Neural crest cell (in vitro differentiated cells): ENCODE measurements at regions not wholly inside any gene's neighbourhood (a gene's known extent, or its start where the extent isn't known, plus 50 kb on each side); places are given as distances from the start of the nearest gene placed in this dataset.
"Not testable (repeated sequence)": the region's sequence is repeated elsewhere in the genome, so short reads cannot be mapped to it uniquely, and the experiment has no call there.

Experiments
- DNase-seq: peaks from one replicate; pipeline ENCODE4 v3.0.0; 2021; ENCODE audit warnings: low read depth, mixed read lengths, low spot score
- H3K27ac Mint-ChIP-seq: one replicate; pipeline ENCODE4 v1.8.0; 2021; ENCODE audit warnings: mild to moderate bottlenecking, mixed read lengths; ENCODE audit not compliant: unreplicated experiment
- H3K27me3 Mint-ChIP-seq: 2 replicates; pipeline ENCODE4 v1.8.0; 2021; ENCODE audit warnings: low read depth, mild to moderate bottlenecking, mixed read lengths
- H3K36me3 Mint-ChIP-seq: 2 replicates; pipeline ENCODE4 v1.8.0; 2021; ENCODE audit warnings: low read depth, mild to moderate bottlenecking, mixed read lengths
- H3K4me1 Mint-ChIP-seq: 2 replicates; pipeline ENCODE4 v1.8.0; 2021; ENCODE audit warnings: mixed read lengths
- H3K4me3 Mint-ChIP-seq: one replicate; pipeline ENCODE4 v1.8.0; 2021; ENCODE audit warnings: mild to moderate bottlenecking, mixed read lengths
- H3K9me3 Mint-ChIP-seq: 2 replicates; pipeline ENCODE4 v1.8.0; 2021; ENCODE audit warnings: mixed read lengths
- TF ChIP-seq, protein P1 (sequence below): fragments of 200-600 bp; sonication (generic); conservative IDR thresholded peaks from 2 replicates; pipeline ENCODE4 v1.5.0; 2021; ENCODE audit warnings: antibody characterized with exemption, mild to moderate bottlenecking

DNA sequence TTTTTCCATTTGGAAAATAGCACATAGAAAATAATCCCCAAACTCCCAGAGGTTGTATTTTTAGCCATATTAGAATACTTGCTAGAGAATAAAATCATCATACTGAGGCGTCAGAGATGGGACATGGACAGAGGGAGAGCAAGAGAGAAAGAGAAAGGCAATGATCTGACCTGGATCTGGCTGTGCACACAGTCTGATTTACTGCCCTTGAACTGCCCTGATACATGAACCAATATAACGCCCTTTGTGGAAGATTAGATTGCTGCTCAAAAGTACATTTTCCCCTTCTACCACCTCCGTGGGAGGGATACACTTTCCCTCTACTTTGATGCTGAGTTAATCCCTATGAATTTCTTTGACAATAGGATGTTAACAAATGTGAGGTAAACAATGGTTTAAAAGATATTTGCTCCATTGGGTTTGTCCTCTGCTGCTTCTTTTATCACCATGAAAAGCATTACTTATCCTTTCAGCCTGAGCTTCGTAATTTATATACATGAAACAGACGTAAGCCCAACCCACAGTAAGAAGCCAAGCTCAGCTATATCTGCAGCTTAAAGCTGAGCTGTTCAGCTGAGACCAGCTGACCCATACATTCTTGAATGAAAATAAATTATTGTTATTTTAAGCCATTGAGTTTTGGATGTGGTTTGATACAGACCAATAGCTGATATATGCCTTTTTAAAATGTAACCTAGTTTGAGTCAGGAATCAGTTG is 1664.6 kb upstream of the CELF4 start:
- H3K4me3 Mint-ChIP-seq = no peak overlapping the region
- TF ChIP-seq, protein P1, sequence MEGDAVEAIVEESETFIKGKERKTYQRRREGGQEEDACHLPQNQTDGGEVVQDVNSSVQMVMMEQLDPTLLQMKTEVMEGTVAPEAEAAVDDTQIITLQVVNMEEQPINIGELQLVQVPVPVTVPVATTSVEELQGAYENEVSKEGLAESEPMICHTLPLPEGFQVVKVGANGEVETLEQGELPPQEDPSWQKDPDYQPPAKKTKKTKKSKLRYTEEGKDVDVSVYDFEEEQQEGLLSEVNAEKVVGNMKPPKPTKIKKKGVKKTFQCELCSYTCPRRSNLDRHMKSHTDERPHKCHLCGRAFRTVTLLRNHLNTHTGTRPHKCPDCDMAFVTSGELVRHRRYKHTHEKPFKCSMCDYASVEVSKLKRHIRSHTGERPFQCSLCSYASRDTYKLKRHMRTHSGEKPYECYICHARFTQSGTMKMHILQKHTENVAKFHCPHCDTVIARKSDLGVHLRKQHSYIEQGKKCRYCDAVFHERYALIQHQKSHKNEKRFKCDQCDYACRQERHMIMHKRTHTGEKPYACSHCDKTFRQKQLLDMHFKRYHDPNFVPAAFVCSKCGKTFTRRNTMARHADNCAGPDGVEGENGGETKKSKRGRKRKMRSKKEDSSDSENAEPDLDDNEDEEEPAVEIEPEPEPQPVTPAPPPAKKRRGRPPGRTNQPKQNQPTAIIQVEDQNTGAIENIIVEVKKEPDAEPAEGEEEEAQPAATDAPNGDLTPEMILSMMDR = no peak
- peaks cover 14% of the 10 kb centered on the region for H3K36me3 Mint-ChIP-seq
- H3K27me3 Mint-ChIP-seq = no peaks in the 10 kb centered on the region
- DNase-seq = no peak
- H3K27ac Mint-ChIP-seq = no peak overlapping the region
- H3K9me3 Mint-ChIP-seq = peaks cover 13% of the 10 kb centered on the region
- peaks cover 9% of the 10 kb centered on the region for H3K4me1 Mint-ChIP-seq

DNA sequence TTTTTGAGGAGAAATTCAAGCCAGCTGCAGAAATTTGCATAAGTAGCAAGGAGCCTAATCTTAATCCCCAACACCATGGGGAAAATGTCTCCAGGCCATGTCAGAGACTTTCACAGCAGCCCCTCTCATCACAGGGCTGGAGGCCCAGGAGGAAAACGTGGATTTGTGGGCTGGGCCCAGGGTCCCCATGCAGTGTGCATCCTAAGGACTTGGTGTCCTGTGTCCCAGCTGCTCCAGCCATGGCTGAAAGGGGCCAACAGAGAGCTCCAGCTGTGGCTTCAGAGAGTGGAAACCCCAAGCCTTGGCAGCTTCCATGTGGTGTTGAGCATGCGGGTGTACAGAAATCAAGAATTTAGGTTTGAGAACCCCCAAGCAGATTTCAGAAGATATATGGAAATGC is 1662.2 kb upstream of the CELF4 start:
- peaks cover 11% of the 10 kb centered on the region for H3K4me1 Mint-ChIP-seq

DNA sequence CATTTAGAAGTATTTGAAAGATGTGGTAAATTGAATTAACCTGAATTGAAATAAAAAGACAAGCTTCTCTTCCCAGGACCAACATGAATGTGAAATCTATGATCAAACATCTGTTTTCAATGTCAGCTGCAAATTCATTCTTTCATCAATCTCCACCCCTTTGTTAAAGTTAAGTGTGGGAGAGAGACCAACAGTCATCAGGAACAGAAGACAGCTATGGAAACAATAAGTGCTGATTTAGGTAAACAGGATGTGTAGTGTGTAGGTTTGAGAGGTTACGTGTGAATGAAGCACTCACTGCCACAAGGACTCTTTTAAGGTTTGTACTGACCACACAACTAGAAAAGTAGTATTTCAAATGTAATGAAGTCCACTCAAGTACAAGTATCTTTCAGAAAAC is 1659.8 kb upstream of the CELF4 start:
- Mint-ChIP-seq H3K9me3 (peaks cover 6% of the 10 kb centered on the region), H3K4me3 (no peak overlapping the region), H3K36me3 (peaks cover 10% of the 10 kb centered on the region), H3K27me3 (no peaks in the 10 kb centered on the region), H3K4me1 (peaks cover 6% of the 10 kb centered on the region), H3K27ac (no peak overlapping the region)
- TF ChIP-seq, protein P1 = no peak
- DNase-seq = no peak

More for the DNA sequence above, 1662.2 kb upstream of the CELF4 start:
- H3K9me3 Mint-ChIP-seq, H3K27me3 Mint-ChIP-seq, H3K27ac Mint-ChIP-seq, H3K4me3 Mint-ChIP-seq, DNase-seq: not testable (repeated sequence)
- peaks cover 12% of the 10 kb centered on the region for H3K36me3 Mint-ChIP-seq

DNA sequence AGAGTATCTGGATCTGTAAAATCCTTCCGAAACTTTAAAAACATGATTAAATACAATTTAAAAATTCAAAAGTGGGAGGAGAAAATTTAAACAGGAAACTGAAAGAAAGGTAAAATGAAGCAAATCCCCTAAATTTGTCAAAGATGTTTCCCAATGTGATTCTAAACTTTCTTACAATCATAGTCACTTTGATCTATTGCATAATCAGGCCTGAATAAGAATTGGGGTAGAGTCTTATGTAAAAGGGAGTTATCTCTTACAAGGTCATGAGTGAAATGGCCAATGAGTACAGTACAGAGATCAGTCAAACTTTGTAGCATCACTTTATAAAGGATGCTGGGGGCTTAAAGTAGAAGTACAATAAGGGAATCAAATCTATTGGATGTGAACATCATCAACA is 1657.7 kb upstream of the CELF4 start:
- TF ChIP-seq, protein P1 = no peak
- Mint-ChIP-seq H3K27ac (no peak overlapping the region), H3K4me1 (peaks cover 6% of the 10 kb centered on the region), H3K36me3 (peaks cover 6% of the 10 kb centered on the region), H3K4me3 (no peak overlapping the region), H3K9me3 (peaks cover 6% of the 10 kb centered on the region), H3K27me3 (no peaks in the 10 kb centered on the region)
- DNase-seq = no peak

DNA sequence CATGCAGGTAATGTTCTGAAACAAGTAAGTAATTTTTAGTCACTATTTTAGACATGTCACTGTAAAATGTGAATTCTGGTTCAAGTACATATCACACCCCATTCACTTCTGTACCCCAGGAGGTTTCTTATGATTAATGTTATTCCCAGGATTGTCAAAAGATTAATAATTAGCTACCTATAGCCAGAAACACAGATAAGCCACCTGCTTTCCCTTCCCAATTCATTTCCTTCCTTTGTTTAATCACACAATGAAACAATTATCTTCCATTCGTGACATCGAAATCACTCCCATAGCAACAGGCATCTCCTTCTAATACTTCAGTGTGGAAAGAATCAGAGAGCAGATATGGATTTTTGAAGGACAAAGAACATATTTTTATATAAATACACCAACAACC is 1650.3 kb upstream of the CELF4 start:
- TF ChIP-seq, protein P1 = no peak
- H3K36me3 Mint-ChIP-seq = peaks cover 6% of the 10 kb centered on the region
- no peak overlapping the region for H3K27ac Mint-ChIP-seq
- H3K27me3 Mint-ChIP-seq = no peaks in the 10 kb centered on the region
- H3K9me3 Mint-ChIP-seq = peaks cover 4% of the 10 kb centered on the region
- DNase-seq = no peak
- no peak overlapping the region for H3K4me3 Mint-ChIP-seq
- no peaks in the 10 kb centered on the region for H3K4me1 Mint-ChIP-seq

DNA sequence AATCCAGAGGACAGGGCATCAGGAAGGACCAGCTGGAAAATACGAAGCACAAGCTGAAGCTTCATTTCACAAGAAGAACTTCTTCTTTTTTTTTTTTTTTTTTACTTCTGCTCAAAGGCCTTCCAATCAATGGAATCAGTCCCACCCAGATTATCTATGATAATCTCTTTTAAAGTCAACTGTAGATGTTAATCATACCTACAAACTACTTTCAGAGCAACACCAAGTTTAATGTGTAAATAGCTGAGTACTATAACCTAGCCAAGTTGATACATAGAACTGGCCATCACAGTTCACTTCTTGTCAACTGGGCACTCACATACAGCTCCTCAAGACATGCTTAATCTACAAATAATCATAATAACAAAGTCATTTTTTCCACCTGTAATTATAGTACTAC is 1645.9 kb upstream of the CELF4 start:
- TF ChIP-seq, protein P1 = no peak
- Mint-ChIP-seq H3K36me3 (peaks cover 6% of the 10 kb centered on the region), H3K4me1 (no peaks in the 10 kb centered on the region), H3K4me3 (no peak overlapping the region), H3K27me3 (no peaks in the 10 kb centered on the region), H3K9me3 (peaks cover 4% of the 10 kb centered on the region), H3K27ac (no peak overlapping the region)
- DNase-seq = no peak
